Kidney (tissue), 13 donors: ENCODE measurements at regions not wholly inside any gene's neighbourhood (a gene's known extent, or its start where the extent isn't known, plus 50 kb on each side); places are given as distances from the start of the nearest gene placed in this dataset.
A peak's percentile ranks its signal among the peaks of the same experiment; 100 is the strongest.
"Not testable (repeated sequence)": the region's sequence is repeated elsewhere in the genome, so short reads cannot be mapped to it uniquely, and the experiment has no call there.

Source experiments
- DNase-seq, 5 donors: peaks; one replicate each; pipeline ENCODE4 v3.0.0-alpha.2; 2013 to 2020
- FAIRE-seq: peaks from 2 replicates; lab custom pipeline; 2012; peaks lifted over from hg19 to GRCh38; lab: Jason Lieb, UNC
- H3K27ac ChIP-seq, 2 donors: one replicate each; pipeline ENCODE4 v1.7.0; 2013; ENCODE audit warnings: low read depth in 2 of 2, low read length in 2 of 2, inconsistent platforms in 1 of 2
- H3K27me3 ChIP-seq: one replicate; pipeline ENCODE4 v1.7.1; 2013; ENCODE audit warnings: low read length, inconsistent platforms; ENCODE audit not compliant: control insufficient read depth, insufficient read depth
- H3K36me3 ChIP-seq, 3 donors: one replicate each; pipeline versions ENCODE4 v1.7.0 to v1.7.1; 2013; ENCODE audit warnings: low read length in 3 of 3, control low read depth in 1 of 3, inconsistent platforms in 1 of 3; ENCODE audit not compliant: insufficient read depth in 3 of 3, control insufficient read depth in 2 of 3
- H3K4me1 ChIP-seq, 3 donors: one replicate each; pipeline versions ENCODE4 v1.7.0 to v1.7.1; 2013; ENCODE audit warnings: low read length in 3 of 3, inconsistent platforms in 1 of 3, low read depth in 1 of 3; ENCODE audit not compliant: control insufficient read depth in 2 of 3, insufficient read depth in 2 of 3
- H3K4me3 ChIP-seq, 3 donors: one replicate each; pipeline versions ENCODE4 v1.7.0 to v1.8.1; 2013; ENCODE audit warnings: low read length in 3 of 3, control low read depth in 1 of 3, inconsistent platforms in 1 of 3
- H3K9ac ChIP-seq, 3 donors: one replicate each; pipeline versions ENCODE4 v1.7.0 to v1.7.1; 2013; ENCODE audit warnings: low read length in 3 of 3, control low read depth in 1 of 3, inconsistent platforms in 1 of 3
- H3K9me3 ChIP-seq, 3 donors: one replicate each; pipeline versions ENCODE4 v1.7.0 to v1.7.1; 2013; ENCODE audit warnings: low read length in 3 of 3, control low read depth in 1 of 3, inconsistent platforms in 1 of 3; ENCODE audit not compliant: control insufficient read depth in 2 of 3, insufficient read depth in 1 of 3
- intact Hi-C: fragments of 100-400 bp; cut with DNase I; formaldehyde crosslinking; loops from one replicate; pipeline ENCODE4 v1.11.1; 2022
- TF ChIP-seq, protein P1 (sequence below): IDR thresholded peaks from 3 replicates; pipeline ENCODE4 v1.5.1; 2012; ENCODE audit warnings: mild to moderate bottlenecking, moderate library complexity, borderline replicate concordance; ENCODE audit not compliant: insufficient read depth; ENCODE audit errors: extremely low read depth
- donor health status: control.
- donor health status: control.
- donor health status: control.
- donor health status: control.
- donor health status: control.
- donor health status: DM: yes; HTN: yes; CAD: no.
- donor health status: Normal renal cell carcinoma (clear cell type).

DNA sequence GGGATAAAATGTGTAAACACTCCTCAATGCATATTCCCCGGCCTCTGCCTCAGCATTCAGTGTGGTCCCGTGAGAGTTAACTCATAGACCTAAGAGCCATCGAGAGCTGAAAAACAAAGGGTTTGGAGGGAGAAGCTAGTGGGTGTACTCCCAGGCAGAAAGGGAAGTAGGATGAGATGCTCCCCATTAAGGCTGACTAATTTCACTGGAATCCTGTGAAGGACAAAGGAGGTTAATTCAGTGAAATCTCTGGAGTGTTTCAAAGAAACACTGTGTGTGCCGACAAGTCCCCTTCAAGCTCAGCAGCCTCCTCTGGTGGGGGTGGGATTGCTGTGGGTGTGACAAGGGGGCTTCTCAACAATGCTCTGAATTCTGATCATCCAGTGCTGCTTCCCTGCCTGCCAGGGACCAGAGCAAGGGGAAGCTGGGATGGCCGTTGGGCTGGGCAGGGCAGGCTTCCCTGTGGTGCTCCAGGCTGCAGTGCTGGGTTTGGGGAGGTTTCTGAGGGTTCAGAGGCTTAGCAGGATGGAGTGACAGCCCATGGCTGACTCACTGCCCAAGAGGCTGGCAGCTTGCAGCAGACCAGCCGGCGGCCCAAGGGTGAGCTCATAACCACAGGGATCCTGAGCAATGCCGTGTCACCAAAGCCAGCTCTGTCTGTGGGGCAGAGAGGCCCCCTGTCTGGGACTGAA lies 61.4 kb upstream of the BMAL1 start:
- intact Hi-C loops, result loop anchor here (10.0 kb wide), 1 partner anchor 119 kb away; no protein-coding TSS in a partner anchor
- FAIRE-seq (no peak), DNase-seq (peak in 1 of 5 donors; percentile 71)
- Histone ChIP-seq H3K27me3 (no peaks in the 10 kb centered on the region), H3K27ac (no peak overlapping the region), H3K9me3 (no peaks in the 10 kb centered on the region), H3K9ac (no peak overlapping the region), H3K36me3 (no peaks in the 10 kb centered on the region), H3K4me3 (no peak overlapping the region), H3K4me1 (no peaks in the 10 kb centered on the region)
- TF ChIP-seq, protein P1, sequence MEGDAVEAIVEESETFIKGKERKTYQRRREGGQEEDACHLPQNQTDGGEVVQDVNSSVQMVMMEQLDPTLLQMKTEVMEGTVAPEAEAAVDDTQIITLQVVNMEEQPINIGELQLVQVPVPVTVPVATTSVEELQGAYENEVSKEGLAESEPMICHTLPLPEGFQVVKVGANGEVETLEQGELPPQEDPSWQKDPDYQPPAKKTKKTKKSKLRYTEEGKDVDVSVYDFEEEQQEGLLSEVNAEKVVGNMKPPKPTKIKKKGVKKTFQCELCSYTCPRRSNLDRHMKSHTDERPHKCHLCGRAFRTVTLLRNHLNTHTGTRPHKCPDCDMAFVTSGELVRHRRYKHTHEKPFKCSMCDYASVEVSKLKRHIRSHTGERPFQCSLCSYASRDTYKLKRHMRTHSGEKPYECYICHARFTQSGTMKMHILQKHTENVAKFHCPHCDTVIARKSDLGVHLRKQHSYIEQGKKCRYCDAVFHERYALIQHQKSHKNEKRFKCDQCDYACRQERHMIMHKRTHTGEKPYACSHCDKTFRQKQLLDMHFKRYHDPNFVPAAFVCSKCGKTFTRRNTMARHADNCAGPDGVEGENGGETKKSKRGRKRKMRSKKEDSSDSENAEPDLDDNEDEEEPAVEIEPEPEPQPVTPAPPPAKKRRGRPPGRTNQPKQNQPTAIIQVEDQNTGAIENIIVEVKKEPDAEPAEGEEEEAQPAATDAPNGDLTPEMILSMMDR, result no peak

DNA sequence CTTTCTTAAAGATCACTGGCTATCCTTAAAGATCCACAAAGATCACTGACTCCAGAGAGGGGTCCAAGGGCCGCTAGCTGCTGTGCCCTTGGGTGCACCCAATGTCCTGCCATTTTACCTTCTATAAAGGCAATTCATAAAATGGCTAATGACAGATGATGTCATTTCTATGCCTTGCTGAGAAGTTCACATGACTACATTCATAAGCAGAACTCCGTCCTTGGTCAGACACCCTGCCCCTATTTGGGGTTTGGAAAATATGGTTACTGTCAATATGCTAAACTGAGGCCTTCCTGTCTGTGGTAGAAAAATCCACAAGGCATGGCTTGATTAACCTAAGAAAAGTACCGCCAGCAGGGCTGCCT lies 60.9 kb upstream of the BMAL1 start:
- no peaks in the 10 kb centered on the region for H3K9me3 ChIP-seq
- FAIRE-seq (no peak), DNase-seq (no peak)
- no peaks in the 10 kb centered on the region for H3K4me1 ChIP-seq
- intact Hi-C loops, result loop anchor here (10.0 kb wide), 1 partner anchor 118 kb away; no protein-coding TSS in a partner anchor
- no peak overlapping the region for H3K9ac ChIP-seq
- no peak overlapping the region for H3K4me3 ChIP-seq
- H3K27me3 ChIP-seq, result no peaks in the 10 kb centered on the region
- no peaks in the 10 kb centered on the region for H3K36me3 ChIP-seq
- TF ChIP-seq, protein P1, result no peak
- H3K27ac ChIP-seq, result no peak overlapping the region

DNA sequence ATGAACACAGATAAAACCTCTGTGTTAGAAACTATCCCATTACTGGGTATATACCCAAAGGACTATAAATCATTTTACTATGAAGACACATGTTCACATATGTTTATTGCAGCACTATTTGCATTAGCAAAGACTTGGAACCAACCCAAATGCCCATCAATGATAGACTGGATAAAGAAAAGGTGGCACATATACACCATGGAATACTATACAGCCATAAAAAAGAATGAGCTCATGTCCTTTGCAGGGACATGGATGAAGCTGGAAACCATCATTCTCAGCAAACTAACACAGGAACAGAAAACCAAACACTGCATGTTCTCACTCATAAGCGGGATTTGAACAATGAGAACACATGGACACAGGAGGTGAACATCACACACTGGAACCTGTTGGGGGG lies 58.9 kb upstream of the BMAL1 start:
- not testable (repeated sequence) for FAIRE-seq, H3K27ac ChIP-seq, H3K4me1 ChIP-seq, DNase-seq, H3K27me3 ChIP-seq, H3K36me3 ChIP-seq, H3K9me3 ChIP-seq, H3K4me3 ChIP-seq, H3K9ac ChIP-seq
- intact Hi-C loops, result loop anchor here (10.0 kb wide), 1 partner anchor 116 kb away; no protein-coding TSS in a partner anchor

DNA sequence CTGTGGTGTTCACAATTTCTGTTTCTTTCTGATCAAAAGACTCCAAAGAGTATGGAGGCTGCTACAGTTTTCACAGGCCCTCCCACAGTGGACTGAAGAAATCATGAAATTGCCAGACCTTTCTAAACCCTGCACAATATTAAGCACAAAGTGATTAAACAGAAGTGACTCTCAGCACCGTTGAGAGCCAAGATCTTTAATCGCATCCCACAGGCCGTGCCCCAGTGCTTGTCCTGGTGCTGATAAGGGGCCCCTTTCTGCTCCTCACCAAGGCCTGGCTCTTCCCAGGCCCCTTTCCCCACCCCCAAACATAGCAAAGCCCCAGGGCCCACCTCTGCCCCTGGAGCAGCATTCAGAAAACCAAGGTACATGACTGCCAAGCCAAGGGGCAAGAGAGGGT lies 57.4 kb upstream of the BMAL1 start:
- H3K4me3 ChIP-seq, result no peak overlapping the region
- no peaks in the 10 kb centered on the region for H3K4me1 ChIP-seq
- H3K27me3 ChIP-seq, result no peaks in the 10 kb centered on the region
- DNase-seq (no peak), FAIRE-seq (no peak)
- H3K9me3 ChIP-seq, result no peaks in the 10 kb centered on the region
- TF ChIP-seq, protein P1, result no peak
- H3K36me3 ChIP-seq, result no peaks in the 10 kb centered on the region
- H3K27ac ChIP-seq, result no peak overlapping the region
- intact Hi-C loops, result no loop called here
- H3K9ac ChIP-seq, result no peak overlapping the region
